ENCODE measurements at regions not wholly inside any gene's neighbourhood (a gene's known extent, or its start where the extent isn't known, plus 50 kb on each side); places are given as distances from the start of the nearest gene placed in this dataset.

DNA sequence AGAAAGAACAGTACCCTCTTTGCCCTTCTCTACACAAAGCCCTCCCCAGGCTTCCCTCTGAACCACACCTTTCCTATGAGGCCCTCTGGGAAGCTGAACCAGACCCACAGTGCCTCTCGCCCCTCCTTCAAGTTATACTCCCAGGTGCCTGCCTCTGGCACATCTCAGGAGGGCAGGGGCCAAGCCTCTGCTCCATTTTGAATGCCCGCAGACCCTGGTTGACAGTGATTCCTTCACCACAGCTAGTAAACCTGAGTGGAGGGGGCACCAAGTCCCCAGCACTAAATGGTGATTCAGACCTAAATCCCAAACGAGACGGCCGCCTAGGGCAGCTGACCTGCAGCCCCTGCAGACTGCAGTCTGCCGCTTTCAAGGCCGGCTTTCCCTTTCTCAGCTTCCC, 230.5 kb upstream of the ZNF32 start:
- Histone ChIP-seq H2BK12ac (ENCODE audit: low read length) (no peak overlapping the region), H2AK5ac (ENCODE audit: low read depth, low read length) (no peak overlapping the region), H3K9ac (ENCODE audit: low read depth, low read length, poor library complexity) (no peak overlapping the region), H3K18ac (ENCODE audit: low read length) (no peak overlapping the region), H2BK5ac (ENCODE audit: low read length) (no peak overlapping the region), H3K14ac (ENCODE audit: low read length) (no peak overlapping the region), H3K9me3 (replicated peaks in 1 of 2; ENCODE audit: control insufficient read depth in 2 of 2, insufficient read depth in 1 of 2, low read depth in 1 of 2, low read length in 2 of 2) (no peaks in the 10 kb centered on the region), H3K23ac (ENCODE audit: low read depth, low read length, poor library complexity) (no peak overlapping the region), H3K4me3 (ENCODE audit: low read length in 2 of 2) (no peak overlapping the region), H3K27ac (replicated peaks; ENCODE audit: low read length) (no peak overlapping the region), H4K91ac (ENCODE audit: low read depth, low read length, poor library complexity) (no peak overlapping the region), H3K36me3 (replicated peaks in 1 of 2; ENCODE audit: control insufficient read depth in 2 of 2, insufficient read depth in 2 of 2, low read length in 2 of 2) (no peaks in the 10 kb centered on the region), H3K4me2 (ENCODE audit: insufficient read depth, low read length, poor library complexity, severe bottlenecking) (no peak overlapping the region), H3K4me1 (ENCODE audit: control insufficient read depth in 2 of 2, insufficient read depth in 1 of 2, low read depth in 1 of 2, low read length in 2 of 2) (peaks cover 0 to 5% of the 10 kb centered on the region in 2 donors), H2AFZ (ENCODE audit: low read length) (no peak overlapping the region), H4K8ac (ENCODE audit: low read depth, low read length) (no peak overlapping the region), H3K79me1 (ENCODE audit: low read depth, low read length) (no peaks in the 10 kb centered on the region), H3K27me3 (ENCODE audit: control insufficient read depth in 3 of 3, insufficient read depth in 3 of 3, low read depth in 1 of 3, low read length in 3 of 3) (no peaks in the 10 kb centered on the region), H2BK120ac (ENCODE audit: low read depth, low read length) (no peak overlapping the region), H2BK15ac (ENCODE audit: low read length) (no peak overlapping the region), H3K4ac (ENCODE audit: low read length) (no peak overlapping the region)
- no peak for DNase-seq (ENCODE audit: low spot score)
- no CpG with 5 or more reads among the region's 7 CpGs for WGBS, 2 donors (ENCODE audit: extremely low coverage in 2 of 2, insufficient read length in 2 of 2, insufficient replicate concordance in 1 of 2)

GRCh38 chr10:43878386-43878785, 229.7 kb upstream of the ZNF32 start:
- H2BK12ac ChIP-seq (ENCODE audit: low read length) = no peak overlapping the region
- peaks cover 0 to 1% of the 10 kb centered on the region in 2 donors for H3K9me3 ChIP-seq (replicated peaks in 1 of 2; ENCODE audit: control insufficient read depth in 2 of 2, insufficient read depth in 1 of 2, low read depth in 1 of 2, low read length in 2 of 2)
- no peak overlapping the region for H2AK5ac ChIP-seq (ENCODE audit: low read depth, low read length)
- no peak overlapping the region for H3K9ac ChIP-seq (ENCODE audit: low read depth, low read length, poor library complexity)
- no peaks in the 10 kb centered on the region for H3K36me3 ChIP-seq (replicated peaks in 1 of 2; ENCODE audit: control insufficient read depth in 2 of 2, insufficient read depth in 2 of 2, low read length in 2 of 2)
- H3K4ac ChIP-seq (ENCODE audit: low read length) = no peak overlapping the region
- no peak overlapping the region for H3K14ac ChIP-seq (ENCODE audit: low read length)
- no peaks in the 10 kb centered on the region for H3K79me1 ChIP-seq (ENCODE audit: low read depth, low read length)
- H2AFZ ChIP-seq (ENCODE audit: low read length) = no peak overlapping the region
- no peak overlapping the region for H2BK15ac ChIP-seq (ENCODE audit: low read length)
- H3K27me3 ChIP-seq (ENCODE audit: control insufficient read depth in 3 of 3, insufficient read depth in 3 of 3, low read depth in 1 of 3, low read length in 3 of 3) = no peaks in the 10 kb centered on the region
- H3K4me3 ChIP-seq (ENCODE audit: low read length in 2 of 2) = no peak overlapping the region
- H3K18ac ChIP-seq (ENCODE audit: low read length) = no peak overlapping the region
- WGBS, 2 donors (ENCODE audit: extremely low coverage in 2 of 2, insufficient read length in 2 of 2, insufficient replicate concordance in 1 of 2) = no CpG with 5 or more reads among the region's 10 CpGs
- H3K4me1 ChIP-seq (ENCODE audit: control insufficient read depth in 2 of 2, insufficient read depth in 1 of 2, low read depth in 1 of 2, low read length in 2 of 2) = peaks cover 0 to 5% of the 10 kb centered on the region in 2 donors
- H4K91ac ChIP-seq (ENCODE audit: low read depth, low read length, poor library complexity) = no peak overlapping the region
- no peak overlapping the region for H3K23ac ChIP-seq (ENCODE audit: low read depth, low read length, poor library complexity)
- H2BK120ac ChIP-seq (ENCODE audit: low read depth, low read length) = no peak overlapping the region
- no peak overlapping the region for H3K27ac ChIP-seq (replicated peaks; ENCODE audit: low read length)
- H4K8ac ChIP-seq (ENCODE audit: low read depth, low read length) = no peak overlapping the region
- no peak overlapping the region for H3K4me2 ChIP-seq (ENCODE audit: insufficient read depth, low read length, poor library complexity, severe bottlenecking)
- no peak overlapping the region for H2BK5ac ChIP-seq (ENCODE audit: low read length)
- DNase-seq (ENCODE audit: low spot score) = no peak

DNA sequence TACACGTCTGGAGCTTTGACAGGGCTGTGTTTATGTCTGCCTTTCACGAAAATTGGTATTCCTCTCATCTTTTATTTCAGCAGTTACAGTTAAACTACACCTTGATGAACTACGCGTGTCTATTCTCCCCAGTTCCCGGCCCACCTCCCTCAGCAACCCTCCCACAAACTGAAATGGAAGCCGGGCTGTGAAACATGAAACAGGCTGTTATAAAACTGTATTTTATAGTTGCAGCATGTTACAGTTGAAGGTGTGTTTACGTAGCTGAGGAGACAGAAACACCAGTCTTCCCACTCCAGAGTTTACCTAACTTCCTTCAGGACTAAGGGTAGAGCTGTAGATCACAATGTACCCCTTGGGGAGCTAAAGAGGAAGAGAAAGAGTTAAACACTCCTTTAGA, 228.3 kb upstream of the ZNF32 start:
- WGBS, 2 donors (ENCODE audit: extremely low coverage in 2 of 2, insufficient read length in 2 of 2, insufficient replicate concordance in 1 of 2) = no CpG with 5 or more reads among the region's 7 CpGs
- no peak for DNase-seq (ENCODE audit: low spot score)
- Histone ChIP-seq H2AK5ac (ENCODE audit: low read depth, low read length) (no peak overlapping the region), H3K14ac (ENCODE audit: low read length) (no peak overlapping the region), H3K18ac (ENCODE audit: low read length) (no peak overlapping the region), H3K27me3 (ENCODE audit: control insufficient read depth in 3 of 3, insufficient read depth in 3 of 3, low read depth in 1 of 3, low read length in 3 of 3) (no peaks in the 10 kb centered on the region), H3K9me3 (replicated peaks in 1 of 2; ENCODE audit: control insufficient read depth in 2 of 2, insufficient read depth in 1 of 2, low read depth in 1 of 2, low read length in 2 of 2) (peaks cover 0 to 4% of the 10 kb centered on the region in 2 donors), H2AFZ (ENCODE audit: low read length) (no peak overlapping the region), H2BK12ac (ENCODE audit: low read length) (no peak overlapping the region), H3K79me1 (ENCODE audit: low read depth, low read length) (no peaks in the 10 kb centered on the region), H3K36me3 (replicated peaks in 1 of 2; ENCODE audit: control insufficient read depth in 2 of 2, insufficient read depth in 2 of 2, low read length in 2 of 2) (no peaks in the 10 kb centered on the region), H4K8ac (ENCODE audit: low read depth, low read length) (no peak overlapping the region), H3K4ac (ENCODE audit: low read length) (no peak overlapping the region), H2BK5ac (ENCODE audit: low read length) (no peak overlapping the region), H3K9ac (ENCODE audit: low read depth, low read length, poor library complexity) (no peak overlapping the region), H3K4me1 (ENCODE audit: control insufficient read depth in 2 of 2, insufficient read depth in 1 of 2, low read depth in 1 of 2, low read length in 2 of 2) (peaks cover 0 to 2% of the 10 kb centered on the region in 2 donors), H3K27ac (replicated peaks; ENCODE audit: low read length) (no peak overlapping the region), H2BK120ac (ENCODE audit: low read depth, low read length) (no peak overlapping the region), H3K4me2 (ENCODE audit: insufficient read depth, low read length, poor library complexity, severe bottlenecking) (no peak overlapping the region), H2BK15ac (ENCODE audit: low read length) (no peak overlapping the region), H4K91ac (ENCODE audit: low read depth, low read length, poor library complexity) (no peak overlapping the region), H3K4me3 (ENCODE audit: low read length in 2 of 2) (no peak overlapping the region), H3K23ac (ENCODE audit: low read depth, low read length, poor library complexity) (no peak overlapping the region)

DNA sequence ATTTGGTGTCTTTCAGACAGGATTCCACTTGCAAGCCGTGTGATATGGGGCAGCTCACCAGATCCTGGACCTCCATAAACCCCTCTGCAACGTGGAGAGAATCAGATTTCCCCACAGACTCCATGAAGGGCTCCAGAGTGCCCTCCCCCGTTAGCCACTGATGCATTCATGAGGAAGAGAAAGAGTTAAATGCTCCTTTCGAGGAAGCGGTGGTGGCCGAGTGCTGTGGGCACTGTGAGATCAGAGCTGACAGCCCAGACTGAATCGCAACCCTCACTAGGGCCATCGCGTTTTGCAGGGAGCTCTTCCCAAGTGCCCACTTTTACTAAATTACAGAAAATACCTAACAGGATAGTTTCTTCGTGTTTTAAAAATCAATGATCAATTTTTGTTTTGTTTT, 226.3 kb upstream of the ZNF32 start:
- no peak overlapping the region for H4K91ac ChIP-seq (ENCODE audit: low read depth, low read length, poor library complexity)
- no CpG with 5 or more reads among the region's 10 CpGs for WGBS, 2 donors (ENCODE audit: extremely low coverage in 2 of 2, insufficient read length in 2 of 2, insufficient replicate concordance in 1 of 2)

More for the DNA sequence above, 226.3 kb upstream of the ZNF32 start:
- no peak overlapping the region for H2BK15ac ChIP-seq (ENCODE audit: low read length)
- no peak overlapping the region for H2BK12ac ChIP-seq (ENCODE audit: low read length)
- peak overlapping the region; percentile 39 for H3K18ac ChIP-seq (ENCODE audit: low read length)
- H3K23ac ChIP-seq (ENCODE audit: low read depth, low read length, poor library complexity) = no peak overlapping the region
- H3K79me1 ChIP-seq (ENCODE audit: low read depth, low read length) = no peaks in the 10 kb centered on the region
- no peak overlapping the region for H3K4ac ChIP-seq (ENCODE audit: low read length)
- peaks cover 0 to 2% of the 10 kb centered on the region in 2 donors for H3K4me1 ChIP-seq (ENCODE audit: control insufficient read depth in 2 of 2, insufficient read depth in 1 of 2, low read depth in 1 of 2, low read length in 2 of 2)
- no peak overlapping the region for H3K4me3 ChIP-seq (ENCODE audit: low read length in 2 of 2)
- no peak overlapping the region for H2AFZ ChIP-seq (ENCODE audit: low read length)
- no peak overlapping the region for H4K8ac ChIP-seq (ENCODE audit: low read depth, low read length)
- no peak overlapping the region for H3K27ac ChIP-seq (replicated peaks; ENCODE audit: low read length)
- H3K4me2 ChIP-seq (ENCODE audit: insufficient read depth, low read length, poor library complexity, severe bottlenecking) = no peak overlapping the region
- no peak overlapping the region for H2AK5ac ChIP-seq (ENCODE audit: low read depth, low read length)
- H3K36me3 ChIP-seq (replicated peaks in 1 of 2; ENCODE audit: control insufficient read depth in 2 of 2, insufficient read depth in 2 of 2, low read length in 2 of 2) = no peaks in the 10 kb centered on the region
- H2BK120ac ChIP-seq (ENCODE audit: low read depth, low read length) = no peak overlapping the region
- H3K9me3 ChIP-seq (replicated peaks in 1 of 2; ENCODE audit: control insufficient read depth in 2 of 2, insufficient read depth in 1 of 2, low read depth in 1 of 2, low read length in 2 of 2) = peaks cover 0 to 4% of the 10 kb centered on the region in 2 donors
- H3K14ac ChIP-seq (ENCODE audit: low read length) = no peak overlapping the region
- H3K9ac ChIP-seq (ENCODE audit: low read depth, low read length, poor library complexity) = no peak overlapping the region
- no peaks in the 10 kb centered on the region for H3K27me3 ChIP-seq (ENCODE audit: control insufficient read depth in 3 of 3, insufficient read depth in 3 of 3, low read depth in 1 of 3, low read length in 3 of 3)
- DNase-seq (ENCODE audit: low spot score) = no peak
- H2BK5ac ChIP-seq (ENCODE audit: low read length) = no peak overlapping the region
